ENCODE measurements at regions not wholly inside any gene's neighbourhood (a gene's known extent, or its start where the extent isn't known, plus 50 kb on each side); places are given as distances from the start of the nearest gene placed in this dataset.

DNA sequence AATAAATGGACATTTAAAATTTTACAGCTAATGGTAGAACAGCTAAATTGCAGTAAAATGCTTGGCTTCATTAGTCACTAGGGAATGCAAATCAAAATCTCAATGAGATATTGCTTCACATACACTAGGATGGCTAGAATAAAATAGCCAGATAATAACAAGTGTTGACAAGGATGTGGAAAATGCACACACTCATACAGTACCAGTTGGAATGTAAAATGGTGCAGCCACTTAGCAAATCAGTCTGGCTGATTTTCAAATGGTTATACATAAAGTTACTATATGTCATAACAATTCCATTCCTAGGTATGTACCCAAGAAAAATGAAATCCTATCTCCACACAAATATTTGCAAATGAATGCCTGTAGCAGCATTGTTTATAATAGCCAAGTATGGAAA lies 452.1 kb downstream of the HDGFL1 start:
- Histone ChIP-seq H3K4me3 (no peak overlapping the region), H3K9me3 (ENCODE audit: control insufficient read depth in 4 of 4, insufficient read depth in 3 of 4, low read length in 3 of 4) (peaks cover 0 to 2% (median 0%) of the 10 kb centered on the region in 4 donors), H3K4me1 (ENCODE audit: control insufficient read depth in 5 of 5, insufficient read depth in 5 of 5, low read length in 5 of 5) (no peaks in the 10 kb centered on the region), H3K27me3 (ENCODE audit: control insufficient read depth in 3 of 3, insufficient read depth in 3 of 3, low read length in 2 of 3) (no peaks in the 10 kb centered on the region), H3K9ac (ENCODE audit: insufficient read depth in 1 of 2, low read length in 2 of 2) (no peak overlapping the region), H3K36me3 (ENCODE audit: control insufficient read depth in 4 of 4, insufficient read depth in 4 of 4, low read length in 4 of 4) (no peaks in the 10 kb centered on the region), H3K27ac (ENCODE audit: low read depth in 1 of 2, low read length in 1 of 2) (no peak overlapping the region)
- DNase-seq, result no peak
- ATAC-seq (ENCODE audit: insufficient read depth, low FRiP score), result no peak
- TF ChIP-seq, protein P1, sequence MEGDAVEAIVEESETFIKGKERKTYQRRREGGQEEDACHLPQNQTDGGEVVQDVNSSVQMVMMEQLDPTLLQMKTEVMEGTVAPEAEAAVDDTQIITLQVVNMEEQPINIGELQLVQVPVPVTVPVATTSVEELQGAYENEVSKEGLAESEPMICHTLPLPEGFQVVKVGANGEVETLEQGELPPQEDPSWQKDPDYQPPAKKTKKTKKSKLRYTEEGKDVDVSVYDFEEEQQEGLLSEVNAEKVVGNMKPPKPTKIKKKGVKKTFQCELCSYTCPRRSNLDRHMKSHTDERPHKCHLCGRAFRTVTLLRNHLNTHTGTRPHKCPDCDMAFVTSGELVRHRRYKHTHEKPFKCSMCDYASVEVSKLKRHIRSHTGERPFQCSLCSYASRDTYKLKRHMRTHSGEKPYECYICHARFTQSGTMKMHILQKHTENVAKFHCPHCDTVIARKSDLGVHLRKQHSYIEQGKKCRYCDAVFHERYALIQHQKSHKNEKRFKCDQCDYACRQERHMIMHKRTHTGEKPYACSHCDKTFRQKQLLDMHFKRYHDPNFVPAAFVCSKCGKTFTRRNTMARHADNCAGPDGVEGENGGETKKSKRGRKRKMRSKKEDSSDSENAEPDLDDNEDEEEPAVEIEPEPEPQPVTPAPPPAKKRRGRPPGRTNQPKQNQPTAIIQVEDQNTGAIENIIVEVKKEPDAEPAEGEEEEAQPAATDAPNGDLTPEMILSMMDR (IDR thresholded peaks at IDR 0.05; ENCODE audit: control extremely low read depth, extremely low read depth), result no peak

DNA sequence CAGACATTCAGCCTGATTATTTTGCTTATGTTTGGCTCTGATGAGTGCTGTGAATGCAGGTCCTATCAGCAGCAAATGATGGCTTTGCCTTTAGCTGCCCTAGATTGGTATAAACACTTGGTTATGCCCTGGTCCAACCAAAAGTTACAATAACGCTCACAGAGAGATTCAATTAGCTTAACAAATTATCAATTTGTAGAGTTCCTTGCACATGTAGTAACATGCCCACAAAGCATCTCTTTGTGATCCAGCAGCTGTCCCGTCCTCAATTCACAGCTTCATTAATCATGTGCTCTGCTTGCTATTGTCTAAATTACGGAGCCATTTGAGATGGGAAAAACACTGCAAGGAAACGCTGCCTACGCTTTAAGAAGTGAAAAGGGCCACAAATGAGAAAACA lies 457.9 kb downstream of the HDGFL1 start:
- Histone ChIP-seq H3K9me3 (ENCODE audit: control insufficient read depth in 4 of 4, insufficient read depth in 3 of 4, low read length in 3 of 4) (no peaks in the 10 kb centered on the region), H3K4me3 (no peak overlapping the region), H3K27me3 (ENCODE audit: control insufficient read depth in 3 of 3, insufficient read depth in 3 of 3, low read length in 2 of 3) (no peaks in the 10 kb centered on the region), H3K4me1 (ENCODE audit: control insufficient read depth in 5 of 5, insufficient read depth in 5 of 5, low read length in 5 of 5) (no peaks in the 10 kb centered on the region), H3K36me3 (ENCODE audit: control insufficient read depth in 4 of 4, insufficient read depth in 4 of 4, low read length in 4 of 4) (no peaks in the 10 kb centered on the region), H3K27ac (ENCODE audit: low read depth in 1 of 2, low read length in 1 of 2) (no peak overlapping the region), H3K9ac (ENCODE audit: insufficient read depth in 1 of 2, low read length in 2 of 2) (no peak overlapping the region)
- TF ChIP-seq, protein P1 (IDR thresholded peaks at IDR 0.05; ENCODE audit: control extremely low read depth, extremely low read depth), result no peak
- ATAC-seq (ENCODE audit: insufficient read depth, low FRiP score) (no peak), DNase-seq (no peak)
- WGBS, 2 donors, result 76 to 78% methylated on average over 5 of the region's 5 CpGs

DNA sequence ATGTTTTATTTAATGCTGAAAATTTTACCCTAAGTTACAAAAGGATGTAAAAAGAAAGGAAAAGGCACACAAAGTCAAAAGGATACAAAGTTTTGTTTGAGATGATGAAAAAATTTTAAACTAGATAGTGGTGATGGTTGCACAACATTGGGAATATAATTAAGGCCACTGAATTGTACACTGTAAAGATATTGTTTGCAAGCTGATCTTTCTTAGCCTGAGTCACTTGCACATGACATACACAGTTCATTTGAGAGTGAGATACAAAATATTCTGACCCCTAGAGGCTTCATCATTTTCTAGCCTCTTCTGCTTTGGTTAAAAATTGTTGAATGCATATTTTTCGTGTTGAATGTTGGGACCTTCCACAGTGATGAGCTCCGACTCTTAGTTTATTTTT lies 462.6 kb downstream of the HDGFL1 start:
- H3K9me3 ChIP-seq (ENCODE audit: control insufficient read depth in 4 of 4, insufficient read depth in 3 of 4, low read length in 3 of 4), result no peaks in the 10 kb centered on the region
- 93 to 98% methylated on average over 2 of the region's 2 CpGs for WGBS, 2 donors
- no peak for ATAC-seq (ENCODE audit: insufficient read depth, low FRiP score)
- H3K4me1 ChIP-seq (ENCODE audit: control insufficient read depth in 5 of 5, insufficient read depth in 5 of 5, low read length in 5 of 5), result no peaks in the 10 kb centered on the region
- H3K27ac ChIP-seq (ENCODE audit: low read depth in 1 of 2, low read length in 1 of 2), result no peak overlapping the region
- TF ChIP-seq, protein P1 (IDR thresholded peaks at IDR 0.05; ENCODE audit: control extremely low read depth, extremely low read depth), result no peak
- H3K4me3 ChIP-seq, result no peak overlapping the region
- H3K27me3 ChIP-seq (ENCODE audit: control insufficient read depth in 3 of 3, insufficient read depth in 3 of 3, low read length in 2 of 3), result no peaks in the 10 kb centered on the region
- H3K9ac ChIP-seq (ENCODE audit: insufficient read depth in 1 of 2, low read length in 2 of 2), result no peak overlapping the region
- no peaks in the 10 kb centered on the region for H3K36me3 ChIP-seq (ENCODE audit: control insufficient read depth in 4 of 4, insufficient read depth in 4 of 4, low read length in 4 of 4)
- no peak for DNase-seq

DNA sequence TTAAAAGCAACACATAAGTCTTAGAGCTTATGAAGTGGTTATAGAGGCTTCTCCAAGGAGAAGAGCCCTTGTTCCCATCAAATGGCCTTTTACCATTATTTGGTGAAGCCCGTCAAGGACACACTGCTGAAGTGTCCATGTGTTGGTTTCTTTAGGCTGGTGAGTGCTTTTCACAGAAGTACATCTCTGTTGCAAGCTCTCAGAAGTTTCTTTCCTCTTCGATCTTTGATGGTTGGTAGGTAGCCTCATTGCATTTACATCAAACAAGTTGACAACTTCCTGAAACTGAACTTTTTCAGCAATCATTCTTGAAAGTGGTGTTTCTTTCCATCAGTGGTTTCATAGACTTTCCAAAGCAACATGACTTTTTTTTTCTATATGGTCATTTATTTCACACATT lies 465.6 kb downstream of the HDGFL1 start:
- H3K27me3 ChIP-seq (ENCODE audit: control insufficient read depth in 3 of 3, insufficient read depth in 3 of 3, low read length in 2 of 3), result no peaks in the 10 kb centered on the region
- DNase-seq (no peak), ATAC-seq (ENCODE audit: insufficient read depth, low FRiP score) (no peak)
- no peak overlapping the region for H3K27ac ChIP-seq (ENCODE audit: low read depth in 1 of 2, low read length in 1 of 2)
- no peaks in the 10 kb centered on the region for H3K4me1 ChIP-seq (ENCODE audit: control insufficient read depth in 5 of 5, insufficient read depth in 5 of 5, low read length in 5 of 5)
- H3K9me3 ChIP-seq (ENCODE audit: control insufficient read depth in 4 of 4, insufficient read depth in 3 of 4, low read length in 3 of 4), result no peaks in the 10 kb centered on the region
- H3K4me3 ChIP-seq, result no peak overlapping the region
- no peaks in the 10 kb centered on the region for H3K36me3 ChIP-seq (ENCODE audit: control insufficient read depth in 4 of 4, insufficient read depth in 4 of 4, low read length in 4 of 4)
- TF ChIP-seq, protein P1 (IDR thresholded peaks at IDR 0.05; ENCODE audit: control extremely low read depth, extremely low read depth), result no peak
- no peak overlapping the region for H3K9ac ChIP-seq (ENCODE audit: insufficient read depth in 1 of 2, low read length in 2 of 2)
- WGBS, 2 donors, result 76 to 88% methylated on average over 2 of the region's 2 CpGs

All from lung (tissue), 11 donors.